T-helper 2 cell treated with Interferon-gamma antibody and Interleukin-4, amounts not matched to agents 5 μg/mL and 100 μg/mL, for 36 hours (primary cell): ENCODE measurements at regions not wholly inside any gene's neighbourhood (a gene's known extent, or its start where the extent isn't known, plus 50 kb on each side); places are given as distances from the start of the nearest gene placed in this dataset.

Experiments
- DNase-seq: peaks from one replicate; pipeline ENCODE4 v3.0.0; 2021; ENCODE audit warnings: low spot score
- H3K27ac Mint-ChIP-seq: one replicate; pipeline ENCODE4 v1.8.0; 2021; ENCODE audit warnings: mild to moderate bottlenecking, mixed read lengths
- H3K27me3 Mint-ChIP-seq: one replicate; pipeline ENCODE4 v1.8.0; 2021; ENCODE audit warnings: low read depth, mixed read lengths
- H3K36me3 Mint-ChIP-seq: one replicate; pipeline ENCODE4 v1.8.0; 2021; ENCODE audit warnings: low read depth, mixed read lengths
- H3K4me1 Mint-ChIP-seq: one replicate; pipeline ENCODE4 v1.8.0; 2021; ENCODE audit warnings: low read depth, mixed read lengths
- H3K4me3 Mint-ChIP-seq: one replicate; pipeline ENCODE4 v1.8.0; 2022; ENCODE audit warnings: mild to moderate bottlenecking, moderate library complexity, mixed read lengths
- H3K9me3 Mint-ChIP-seq: one replicate; pipeline ENCODE4 v1.8.0; 2021; ENCODE audit warnings: mixed read lengths

DNA sequence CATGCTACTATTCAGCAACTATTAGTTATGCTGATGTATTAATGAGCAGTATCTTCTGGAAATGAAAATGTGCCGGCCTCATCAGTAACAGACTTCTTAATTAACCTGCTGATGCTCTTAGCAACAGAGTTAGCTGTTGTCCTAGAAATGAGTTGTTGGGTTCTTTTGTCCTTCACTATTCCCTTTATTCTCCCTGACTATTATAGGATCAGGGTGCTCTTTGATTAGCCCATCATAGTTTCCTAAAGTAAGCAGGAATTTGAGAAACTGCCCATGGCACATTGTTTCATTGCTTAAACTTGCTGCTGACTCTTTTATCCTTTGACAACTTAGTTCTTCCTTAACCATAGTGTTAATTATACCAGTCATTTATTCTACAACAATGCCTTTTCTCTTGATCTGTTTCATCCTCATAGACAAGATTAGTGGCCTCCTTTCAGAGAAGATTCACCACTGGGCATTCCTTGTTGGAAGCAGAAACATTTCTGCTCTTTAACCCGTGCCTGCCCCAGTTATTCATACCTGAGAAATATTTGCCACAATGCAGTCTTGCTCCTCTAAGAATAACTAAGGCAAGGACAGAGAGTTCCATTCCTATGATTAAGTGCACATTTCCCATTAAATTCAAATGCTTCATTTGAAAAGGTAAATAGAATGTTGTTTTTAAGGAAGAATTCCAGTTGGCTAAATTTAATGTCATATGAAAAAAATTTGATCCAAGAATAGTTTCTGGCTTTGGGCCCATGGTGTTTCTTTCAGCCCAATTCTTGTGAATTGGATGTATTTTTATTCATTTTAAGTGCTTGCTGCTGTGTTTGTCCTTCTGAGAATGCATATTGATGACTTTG lies 573.3 kb upstream of the TBL1XR1 start:
- H3K4me3 Mint-ChIP-seq, result no peak overlapping the region
- no peaks in the 10 kb centered on the region for H3K4me1 Mint-ChIP-seq
- no peak for DNase-seq
- no peaks in the 10 kb centered on the region for H3K27me3 Mint-ChIP-seq
- peaks cover 2% of the 10 kb centered on the region for H3K36me3 Mint-ChIP-seq
- peaks cover 4% of the 10 kb centered on the region for H3K9me3 Mint-ChIP-seq
- no peak overlapping the region for H3K27ac Mint-ChIP-seq

DNA sequence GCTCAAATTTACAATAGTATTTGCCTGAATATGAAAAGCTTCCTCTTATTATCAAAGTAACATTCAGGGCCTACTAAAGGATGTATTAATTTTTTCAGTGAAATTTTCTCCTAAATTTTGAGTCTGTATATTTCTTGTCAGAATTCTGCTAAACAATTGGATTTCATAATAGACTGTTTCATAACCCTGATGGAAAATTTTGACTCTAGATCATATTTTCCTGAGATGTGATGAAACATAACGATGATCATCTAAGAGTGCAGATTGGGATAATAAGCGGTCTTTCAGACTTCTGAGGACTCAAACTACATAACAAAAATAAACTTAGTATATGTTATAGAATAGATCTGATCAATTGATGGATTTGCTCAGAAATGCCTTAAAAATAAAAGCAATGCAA lies 574.5 kb upstream of the TBL1XR1 start:
- no peaks in the 10 kb centered on the region for H3K4me1 Mint-ChIP-seq
- H3K9me3 Mint-ChIP-seq, result peaks cover 4% of the 10 kb centered on the region
- no peaks in the 10 kb centered on the region for H3K27me3 Mint-ChIP-seq
- no peak overlapping the region for H3K4me3 Mint-ChIP-seq
- DNase-seq, result no peak
- H3K27ac Mint-ChIP-seq, result no peak overlapping the region
- H3K36me3 Mint-ChIP-seq, result peaks cover 2% of the 10 kb centered on the region

- Mint-ChIP-seq H3K27ac (no peak overlapping the region), H3K9me3 (peaks cover 1% of the 10 kb centered on the region)
Measured at GRCh38 chr3:177772908-177773557, 575.8 kb upstream of the TBL1XR1 start.

DNA sequence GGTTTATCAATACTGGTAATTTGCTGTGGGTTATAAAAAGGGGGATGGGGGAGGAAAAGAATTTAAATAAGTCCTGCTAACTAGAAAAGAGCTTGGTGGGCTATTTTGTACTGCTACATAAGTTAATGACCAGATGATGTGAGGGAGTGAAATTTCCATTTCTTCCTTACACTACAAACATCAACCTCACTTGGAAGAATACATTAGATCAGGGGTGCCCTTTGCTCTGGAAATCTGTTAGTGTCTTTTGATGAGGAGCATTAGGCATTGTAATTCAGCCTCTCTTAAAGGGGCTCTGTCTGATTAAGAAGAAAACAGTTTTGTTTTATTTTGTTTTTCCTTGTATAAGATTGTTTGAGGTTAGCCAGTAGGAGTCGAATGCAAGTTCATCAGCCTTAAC lies 576.4 kb upstream of the TBL1XR1 start:
- H3K27ac Mint-ChIP-seq, result no peak overlapping the region
- H3K36me3 Mint-ChIP-seq, result no peaks in the 10 kb centered on the region
- no peak overlapping the region for H3K4me3 Mint-ChIP-seq
- H3K27me3 Mint-ChIP-seq, result no peaks in the 10 kb centered on the region
- H3K9me3 Mint-ChIP-seq, result no peaks in the 10 kb centered on the region
- DNase-seq, result no peak
- H3K4me1 Mint-ChIP-seq, result peaks cover 7% of the 10 kb centered on the region

More at GRCh38 chr3:177772908-177773557, 575.8 kb upstream of the TBL1XR1 start:
- Mint-ChIP-seq H3K4me3 (no peak overlapping the region), H3K27me3 (no peaks in the 10 kb centered on the region), H3K36me3 (peaks cover under 1% of the 10 kb centered on the region), H3K4me1 (no peaks in the 10 kb centered on the region)
- DNase-seq, result no peak

DNA sequence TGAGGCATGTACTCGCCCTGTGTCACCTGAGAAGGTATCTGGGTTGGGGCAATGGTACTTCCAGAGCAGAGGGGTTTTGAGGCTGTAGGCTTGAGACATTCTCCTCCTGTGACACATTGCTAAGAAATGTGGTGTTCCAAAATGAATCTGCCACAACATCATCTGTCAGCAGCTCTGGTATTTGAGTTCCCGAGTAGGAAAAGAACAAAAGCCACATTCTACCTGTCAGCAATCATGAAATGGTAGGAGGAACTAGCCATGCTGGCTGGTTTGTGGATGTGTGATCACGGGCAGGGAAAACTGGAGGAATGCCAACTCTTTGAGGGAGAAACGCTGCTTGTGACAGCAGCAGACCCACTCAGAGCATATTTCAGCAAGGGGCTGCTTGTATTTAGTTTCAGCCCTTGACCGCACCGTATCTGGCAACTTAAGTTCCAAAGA lies 579.4 kb upstream of the TBL1XR1 start:
- no peak for DNase-seq
- Mint-ChIP-seq H3K4me1 (peaks cover 7% of the 10 kb centered on the region), H3K4me3 (no peak overlapping the region), H3K9me3 (no peaks in the 10 kb centered on the region), H3K27ac (no peak overlapping the region), H3K27me3 (no peaks in the 10 kb centered on the region), H3K36me3 (no peaks in the 10 kb centered on the region)

GRCh38 chr3:177777699-177778098 lies 580.4 kb upstream of the TBL1XR1 start:
- Mint-ChIP-seq H3K9me3 (no peaks in the 10 kb centered on the region), H3K27ac (no peak overlapping the region), H3K4me1 (peaks cover 7% of the 10 kb centered on the region), H3K36me3 (no peaks in the 10 kb centered on the region), H3K27me3 (no peaks in the 10 kb centered on the region), H3K4me3 (no peak overlapping the region)
- DNase-seq, result peak; percentile 18

DNA sequence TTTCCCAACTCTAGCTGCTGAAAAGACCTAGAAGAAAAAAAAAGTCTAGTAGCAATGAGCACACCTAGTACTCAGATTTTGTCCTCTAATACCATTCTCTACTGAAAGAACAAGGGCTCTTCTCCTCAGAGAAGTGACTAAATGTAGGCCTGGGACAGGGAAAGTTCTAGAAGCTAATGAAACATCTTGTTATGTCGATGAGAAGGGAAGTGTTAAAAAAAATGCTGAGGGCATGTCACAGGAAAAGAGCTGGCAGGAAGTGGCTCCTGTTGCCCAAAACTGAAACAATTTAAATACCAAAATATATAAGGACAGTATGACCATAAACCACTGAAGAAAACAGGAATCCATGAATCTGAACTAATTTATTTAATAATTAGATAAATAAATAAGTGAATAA lies 581.4 kb upstream of the TBL1XR1 start:
- DNase-seq, result no peak
- no peaks in the 10 kb centered on the region for H3K27me3 Mint-ChIP-seq
- H3K27ac Mint-ChIP-seq, result peak overlapping the region; percentile 11
- peaks cover 7% of the 10 kb centered on the region for H3K4me1 Mint-ChIP-seq
- H3K36me3 Mint-ChIP-seq, result no peaks in the 10 kb centered on the region
- H3K9me3 Mint-ChIP-seq, result no peaks in the 10 kb centered on the region
- no peak overlapping the region for H3K4me3 Mint-ChIP-seq

DNA sequence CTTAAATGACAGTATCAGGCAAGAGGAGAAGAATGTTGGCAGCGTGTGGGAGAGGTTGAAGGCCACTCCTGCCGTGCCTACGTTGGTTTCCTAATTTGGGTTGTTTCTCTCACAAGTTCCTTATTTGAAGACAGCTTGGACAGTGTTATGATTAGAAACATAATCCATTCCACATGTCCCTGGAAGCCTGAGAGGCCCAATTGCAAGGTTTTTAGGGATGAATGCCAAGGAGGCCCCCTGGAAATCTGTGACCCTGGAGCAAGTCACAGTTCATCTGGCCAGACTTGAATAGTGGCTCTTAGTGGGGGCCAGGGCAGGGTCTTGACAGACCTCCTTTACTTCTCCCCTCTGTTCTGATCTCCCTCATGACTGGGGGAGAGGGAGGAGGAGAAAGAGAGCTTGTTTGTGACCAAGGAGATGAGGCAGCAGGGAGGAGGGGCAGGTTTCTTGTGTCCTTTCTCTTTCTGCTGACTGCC lies 584.4 kb upstream of the TBL1XR1 start:
- DNase-seq, result no peak
- Mint-ChIP-seq H3K4me1 (peaks cover 13% of the 10 kb centered on the region), H3K27ac (no peak overlapping the region), H3K9me3 (no peaks in the 10 kb centered on the region), H3K36me3 (no peaks in the 10 kb centered on the region), H3K4me3 (no peak overlapping the region), H3K27me3 (no peaks in the 10 kb centered on the region)

DNA sequence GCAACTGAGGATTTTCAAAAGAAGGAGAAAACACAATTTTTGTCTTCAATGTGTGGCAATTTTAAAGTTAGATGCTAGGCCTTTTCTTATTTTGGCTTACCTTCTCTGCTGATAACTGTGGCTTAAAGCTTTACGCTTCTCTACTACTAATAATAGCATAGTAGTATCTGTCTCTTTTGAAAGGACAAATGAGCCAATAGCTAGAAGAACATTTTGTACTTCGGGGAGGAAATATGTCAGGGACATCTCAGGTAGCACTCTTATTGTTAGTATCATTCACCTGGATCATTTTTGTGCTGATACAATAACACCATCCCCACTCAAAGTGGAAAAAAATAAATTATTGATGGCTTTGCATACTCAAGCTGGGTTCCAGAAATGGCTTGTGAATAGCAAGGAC lies 586.1 kb upstream of the TBL1XR1 start:
- Mint-ChIP-seq H3K36me3 (no peaks in the 10 kb centered on the region), H3K27ac (no peak overlapping the region), H3K27me3 (no peaks in the 10 kb centered on the region), H3K4me1 (peaks cover 20% of the 10 kb centered on the region), H3K9me3 (no peaks in the 10 kb centered on the region), H3K4me3 (no peak overlapping the region)
- DNase-seq, result no peak

- Mint-ChIP-seq H3K9me3 (no peaks in the 10 kb centered on the region), H3K27me3 (no peaks in the 10 kb centered on the region), H3K4me1 (peaks cover 16% of the 10 kb centered on the region), H3K36me3 (no peaks in the 10 kb centered on the region), H3K4me3 (no peak overlapping the region), H3K27ac (no peak overlapping the region)
- DNase-seq, result no peak
Measured at GRCh38 chr3:177783767-177784166, 586.5 kb upstream of the TBL1XR1 start.

DNA sequence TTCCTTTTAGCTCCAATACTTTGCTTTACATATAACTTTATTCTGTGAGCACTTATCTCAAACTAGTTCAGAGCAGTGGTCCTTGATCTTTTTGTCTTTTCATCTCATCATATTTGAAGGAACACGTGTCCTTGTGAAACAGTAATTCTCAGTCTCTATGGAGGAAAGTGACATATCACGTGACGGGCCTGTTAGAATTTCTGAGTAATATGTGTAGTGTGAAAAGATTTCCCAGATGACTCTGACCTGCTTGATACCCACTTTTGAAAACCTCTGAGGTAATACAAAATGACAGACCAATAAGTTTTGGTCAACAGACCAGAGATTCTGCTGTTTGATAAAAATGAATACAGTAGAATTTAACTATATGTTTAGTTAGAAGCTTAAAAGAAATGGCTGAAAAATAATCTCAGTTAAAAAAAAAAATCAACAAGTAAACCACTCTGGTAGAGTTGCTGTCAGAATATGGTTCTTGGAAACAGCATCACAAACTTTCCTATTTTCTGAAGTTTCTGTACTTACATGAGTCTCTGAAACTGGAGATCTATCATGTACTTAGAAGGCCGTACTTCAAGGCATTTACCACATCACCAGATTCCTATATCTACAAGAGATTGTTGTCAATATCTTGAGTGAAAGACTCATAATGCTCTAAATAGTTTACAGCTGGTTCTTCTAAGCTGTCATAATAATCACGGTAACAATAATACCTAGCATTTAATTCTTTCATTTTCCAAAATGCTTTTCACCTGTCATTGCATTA lies 590.2 kb upstream of the TBL1XR1 start:
- Mint-ChIP-seq H3K4me1 (peaks cover 16% of the 10 kb centered on the region), H3K27ac (peak overlapping the region; percentile 54), H3K9me3 (no peaks in the 10 kb centered on the region), H3K36me3 (no peaks in the 10 kb centered on the region), H3K4me3 (no peak overlapping the region), H3K27me3 (no peaks in the 10 kb centered on the region)
- DNase-seq, result peak; percentile 45

GRCh38 chr3:177789500-177789899 lies 592.2 kb upstream of the TBL1XR1 start:
- Mint-ChIP-seq H3K27ac (no peak overlapping the region), H3K9me3 (no peaks in the 10 kb centered on the region), H3K4me3 (no peak overlapping the region), H3K27me3 (no peaks in the 10 kb centered on the region), H3K36me3 (no peaks in the 10 kb centered on the region), H3K4me1 (peaks cover 16% of the 10 kb centered on the region)
- no peak for DNase-seq

DNA sequence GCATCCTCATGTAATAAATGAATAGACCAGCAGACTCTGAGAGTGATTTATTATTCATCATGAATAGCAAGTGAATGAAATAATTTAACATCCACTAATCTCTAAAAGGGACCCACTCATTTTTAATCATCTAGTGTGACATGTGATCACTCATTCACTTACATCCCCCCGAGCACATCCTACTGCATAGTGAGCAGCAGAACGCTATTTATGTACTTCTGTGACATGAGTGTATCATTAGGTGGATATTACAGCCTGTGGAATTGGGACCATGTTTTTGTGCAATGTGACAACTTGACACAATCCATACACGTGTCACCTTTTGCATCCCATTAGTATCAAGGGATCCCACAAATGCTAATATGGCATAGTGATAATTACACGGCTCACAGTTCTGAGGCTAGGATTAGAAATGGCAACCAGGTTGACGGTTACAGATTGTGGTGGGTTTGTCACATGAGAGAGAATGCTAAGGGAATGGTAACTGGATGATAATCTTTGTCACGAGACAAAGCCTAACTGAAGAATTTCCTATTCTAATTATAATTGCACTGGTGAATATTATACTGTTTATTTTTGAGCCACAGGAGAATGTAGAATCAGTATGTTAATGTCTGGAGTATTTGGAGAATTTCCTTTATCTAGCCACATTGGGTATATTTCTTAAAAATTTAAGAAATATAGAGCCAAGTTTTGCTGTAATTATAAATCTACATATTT lies 595.2 kb upstream of the TBL1XR1 start:
- Mint-ChIP-seq H3K9me3 (no peaks in the 10 kb centered on the region), H3K27ac (no peak overlapping the region), H3K27me3 (no peaks in the 10 kb centered on the region), H3K4me1 (peaks cover 8% of the 10 kb centered on the region), H3K36me3 (no peaks in the 10 kb centered on the region), H3K4me3 (no peak overlapping the region)
- DNase-seq, result no peak
